Uterus (tissue), 3 donors: ENCODE measurements at regions not wholly inside any gene's neighbourhood (a gene's known extent, or its start where the extent isn't known, plus 50 kb on each side); places are given as distances from the start of the nearest gene placed in this dataset.

Experiments used
- DNase-seq, 2 donors: peaks; one replicate each; pipeline ENCODE4 v3.0.0-alpha.2; 2019 to 2020
- H3K27ac ChIP-seq, 2 donors: fragments of 200-600 bp; sonication (generic); 1 replicate in 1 of 2; 2 replicates in 1 of 2; pipeline ENCODE4 v1.5.1; 2016 to 2018
- H3K27me3 ChIP-seq, 2 donors: fragments of 200-600 bp; sonication (generic); one replicate each; pipeline ENCODE4 v1.5.1; 2018 to 2019; ENCODE audit warnings: control low read depth in 1 of 2
- H3K36me3 ChIP-seq, 2 donors: fragments of 200-600 bp; sonication (generic); one replicate each; pipeline ENCODE4 v1.5.1; 2019; ENCODE audit warnings: control low read depth in 1 of 2
- H3K4me1 ChIP-seq, 2 donors: fragments of 200-600 bp; sonication (generic); one replicate each; pipeline ENCODE4 v1.5.1; 2018 to 2019; ENCODE audit warnings: control low read depth in 1 of 2
- H3K4me3 ChIP-seq, 2 donors: fragments of 200-600 bp; sonication (generic); 1 replicate in 1 of 2; 2 replicates in 1 of 2; pipeline ENCODE4 v1.5.1; 2018 to 2019; ENCODE audit warnings: mild to moderate bottlenecking in 1 of 2
- H3K9me3 ChIP-seq, 2 donors: fragments of 200-600 bp; sonication (generic); one replicate each; pipeline ENCODE4 v1.5.1; 2019; ENCODE audit warnings: control low read depth in 1 of 2
- CTCF ChIP-seq, 4 experiments: fragments of 200-600 bp in 2 of 4; fragments of 450-650 bp in 2 of 4; sonication (generic) in 2 of 4; IDR thresholded peaks; one replicate each; pipeline ENCODE4 v1.5.1; 2016 to 2019; ENCODE audit warnings: antibody characterized with exemption in 4 of 4, mild to moderate bottlenecking in 2 of 4, moderate library complexity in 1 of 4
- POLR2A ChIP-seq, 2 donors: fragments of 450-650 bp; IDR thresholded peaks; one replicate each; pipeline ENCODE4 v1.6.1; 2016; ENCODE audit warnings: antibody characterized with exemption in 2 of 2, mild to moderate bottlenecking in 1 of 2, moderate library complexity in 1 of 2
- intact Hi-C: fragments of 100-400 bp; cut with DNase I; formaldehyde crosslinking; loops from one replicate; pipeline ENCODE4 v1.15.1; 2023; ENCODE audit warnings: low total_unique reads
- donor health status: DM: yes; HTN: yes; CAD: no.

DNA sequence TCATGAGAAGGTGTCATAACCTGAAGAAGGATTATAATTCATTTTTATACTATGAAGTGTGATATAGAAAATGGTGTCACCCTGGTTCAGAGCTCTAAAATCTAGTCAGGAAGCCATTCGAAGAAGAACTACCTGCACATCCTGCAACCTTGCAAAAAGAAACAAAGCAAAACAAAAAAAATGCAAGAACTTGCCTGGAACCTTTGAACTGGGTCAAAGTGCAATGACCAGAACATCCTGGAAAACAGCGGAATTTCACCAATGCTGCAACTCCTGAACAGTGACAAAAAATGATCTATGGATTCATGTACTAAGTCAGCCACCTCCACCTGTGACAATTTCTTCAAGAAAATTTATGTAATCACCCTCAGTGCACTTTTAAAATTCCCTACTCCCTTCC lies 1083.3 kb upstream of the GYPC start:
- H3K27me3 ChIP-seq: no peaks in the 10 kb centered on the region
- no peaks in the 10 kb centered on the region for H3K4me1 ChIP-seq
- H3K9me3 ChIP-seq: no peaks in the 10 kb centered on the region
- intact Hi-C loops: no loop called here
- H3K4me3 ChIP-seq: no peak overlapping the region
- H3K27ac ChIP-seq: no peak overlapping the region
- no peaks in the 10 kb centered on the region for H3K36me3 ChIP-seq
- TF ChIP-seq CTCF (IDR thresholded peaks at IDR 0.05) (no peak), POLR2A (IDR thresholded peaks at IDR 0.05) (no peak)
- no peak for DNase-seq

GRCh38 chr2:125573432-125573831 lies 1082.5 kb upstream of the GYPC start:
- H3K36me3 ChIP-seq: no peaks in the 10 kb centered on the region
- intact Hi-C loops: no loop called here
- no peak overlapping the region for H3K27ac ChIP-seq
- no peak for DNase-seq
- H3K4me1 ChIP-seq: no peaks in the 10 kb centered on the region
- H3K9me3 ChIP-seq: no peaks in the 10 kb centered on the region
- H3K4me3 ChIP-seq: no peak overlapping the region
- TF ChIP-seq CTCF (IDR thresholded peaks at IDR 0.05): no peak
- no peak for TF ChIP-seq POLR2A (IDR thresholded peaks at IDR 0.05)
- no peaks in the 10 kb centered on the region for H3K27me3 ChIP-seq

DNA sequence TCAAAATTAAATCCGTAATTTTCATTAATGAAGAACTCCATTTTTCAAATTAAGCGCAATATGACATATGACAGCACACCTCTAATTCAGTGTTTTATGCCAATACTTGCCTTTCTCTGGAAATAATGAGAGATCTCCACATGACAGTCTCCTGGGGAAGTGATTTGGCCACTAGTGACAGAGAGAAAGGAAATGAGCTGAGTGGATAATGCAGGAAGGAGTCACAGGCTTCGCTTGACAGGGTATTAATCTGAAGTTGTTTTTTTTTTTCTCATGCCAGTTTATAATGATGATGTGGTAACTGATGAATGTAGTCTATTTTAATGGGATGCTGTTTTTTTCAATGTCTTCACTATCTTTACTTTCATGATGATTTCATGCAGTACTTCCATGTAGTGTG lies 1079.4 kb upstream of the GYPC start:
- H3K27ac ChIP-seq: no peak overlapping the region
- H3K4me3 ChIP-seq: no peak overlapping the region
- intact Hi-C loops: no loop called here
- TF ChIP-seq CTCF (IDR thresholded peaks at IDR 0.05) (no peak), POLR2A (IDR thresholded peaks at IDR 0.05) (no peak)
- no peaks in the 10 kb centered on the region for H3K9me3 ChIP-seq
- DNase-seq: no peak
- no peaks in the 10 kb centered on the region for H3K36me3 ChIP-seq
- H3K4me1 ChIP-seq: no peaks in the 10 kb centered on the region
- no peaks in the 10 kb centered on the region for H3K27me3 ChIP-seq

- H3K27me3 ChIP-seq: no peaks in the 10 kb centered on the region
- H3K4me3 ChIP-seq: no peak overlapping the region
- intact Hi-C loops: no loop called here
- H3K27ac ChIP-seq: no peak overlapping the region
- H3K9me3 ChIP-seq: no peaks in the 10 kb centered on the region
- no peaks in the 10 kb centered on the region for H3K36me3 ChIP-seq
- no peaks in the 10 kb centered on the region for H3K4me1 ChIP-seq
- TF ChIP-seq CTCF (IDR thresholded peaks at IDR 0.05): no peak
- no peak for TF ChIP-seq POLR2A (IDR thresholded peaks at IDR 0.05)
- DNase-seq: no peak
These were observed 1074.4 kb upstream of the GYPC start for GRCh38 chr2:125581557-125581956.

GRCh38 chr2:125582516-125582915 lies 1073.4 kb upstream of the GYPC start:
- Histone ChIP-seq H3K36me3 (no peaks in the 10 kb centered on the region), H3K9me3 (no peaks in the 10 kb centered on the region), H3K27me3 (no peaks in the 10 kb centered on the region), H3K4me1 (no peaks in the 10 kb centered on the region), H3K4me3 (no peak overlapping the region), H3K27ac (no peak overlapping the region)
- TF ChIP-seq POLR2A (IDR thresholded peaks at IDR 0.05): no peak
- TF ChIP-seq CTCF (IDR thresholded peaks at IDR 0.05): no peak
- intact Hi-C loops: no loop called here
- no peak for DNase-seq
